H7 (cell line): ENCODE measurements at regions not wholly inside any gene's neighbourhood (a gene's known extent, or its start where the extent isn't known, plus 50 kb on each side); places are given as distances from the start of the nearest gene placed in this dataset.

ENCODE experiments used
- DNase-seq: peaks from one replicate; pipeline ENCODE4 v3.0.0; 2012
- H3K27me3 ChIP-seq: 2 replicates; pipeline ENCODE4 v1.6.0; 2011; ENCODE audit warnings: mild to moderate bottlenecking, low read length; ENCODE audit not compliant: control insufficient read depth, insufficient read depth
- H3K36me3 ChIP-seq: replicated peaks from 2 replicates; pipeline ENCODE4 v1.5.1; 2011; ENCODE audit warnings: low read length; ENCODE audit not compliant: control insufficient read depth, insufficient read depth
- H3K4me3 ChIP-seq: 2 replicates; pipeline ENCODE4 v1.5.1; 2011; ENCODE audit warnings: low read depth, mild to moderate bottlenecking, control low read depth, low read length, moderate library complexity; ENCODE audit not compliant: insufficient read depth

DNA sequence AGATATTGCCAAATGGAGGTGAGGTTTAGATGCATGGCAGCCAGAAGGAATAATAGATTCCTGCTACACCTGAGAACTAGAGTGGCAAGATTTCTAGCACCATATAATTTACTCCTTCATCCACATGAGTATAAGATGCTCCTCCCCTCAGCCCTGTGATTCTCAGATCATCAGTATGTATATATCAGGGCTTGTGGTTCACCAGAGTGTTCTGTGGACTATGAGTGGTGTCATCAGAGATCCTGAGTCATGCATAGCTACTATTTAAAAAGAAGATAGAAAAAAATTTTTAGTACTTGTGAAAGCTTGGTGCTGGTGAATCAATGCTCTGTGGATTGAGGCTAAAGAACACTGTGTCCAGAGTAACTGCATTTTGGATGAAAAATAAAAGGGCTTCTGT lies 285.9 kb downstream of the BMP4 start:
- H3K4me3 ChIP-seq: no peak overlapping the region

DNA sequence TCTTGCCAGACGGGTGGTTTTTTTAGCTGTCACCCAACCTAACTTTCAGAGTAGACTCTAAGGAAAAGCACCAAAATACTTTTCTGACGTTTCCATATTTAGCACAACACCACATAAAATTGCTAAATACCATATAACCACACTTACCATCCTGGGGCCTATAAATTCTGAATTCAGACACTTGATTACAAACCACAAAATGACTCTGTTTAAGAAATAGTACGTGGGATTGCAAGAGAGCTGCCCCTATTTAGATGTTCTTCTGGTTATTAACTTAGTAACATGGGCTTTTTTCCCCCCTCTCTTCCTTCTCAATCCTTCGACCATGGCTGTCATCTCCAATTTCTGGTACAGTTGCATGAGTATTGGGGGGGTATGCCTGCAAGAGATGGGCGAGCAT lies 287.7 kb downstream of the BMP4 start:
- H3K36me3 ChIP-seq: no peaks in the 10 kb centered on the region
- H3K4me3 ChIP-seq: no peak overlapping the region
- DNase-seq: no peak
- no peaks in the 10 kb centered on the region for H3K27me3 ChIP-seq

More for the DNA sequence above, 285.9 kb downstream of the BMP4 start:
- no peak for DNase-seq
- Histone ChIP-seq H3K27me3 (no peaks in the 10 kb centered on the region), H3K36me3 (no peaks in the 10 kb centered on the region)

DNA sequence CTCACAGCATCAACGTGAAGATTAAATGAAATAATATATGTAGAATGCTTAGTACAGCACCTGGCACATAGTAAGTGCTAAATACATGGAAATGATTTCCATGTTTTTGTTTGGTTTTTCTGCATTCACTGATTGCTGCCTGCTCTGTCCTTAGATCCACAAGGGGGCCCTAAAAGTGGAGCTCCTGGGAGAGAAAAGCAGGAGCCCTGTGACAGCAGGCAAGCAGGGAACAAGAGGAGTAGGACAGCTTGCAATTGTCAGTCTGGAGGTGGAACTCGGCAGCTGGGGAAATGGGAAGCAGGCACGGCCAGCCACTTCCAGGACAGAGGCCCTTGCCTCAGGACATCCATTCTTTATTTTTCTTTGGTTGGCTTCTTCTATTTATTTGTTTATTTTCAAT lies 292.9 kb downstream of the BMP4 start:
- H3K36me3 ChIP-seq: no peaks in the 10 kb centered on the region
- H3K27me3 ChIP-seq: no peaks in the 10 kb centered on the region
- DNase-seq: peak; percentile 34
- H3K4me3 ChIP-seq: no peak overlapping the region

DNA sequence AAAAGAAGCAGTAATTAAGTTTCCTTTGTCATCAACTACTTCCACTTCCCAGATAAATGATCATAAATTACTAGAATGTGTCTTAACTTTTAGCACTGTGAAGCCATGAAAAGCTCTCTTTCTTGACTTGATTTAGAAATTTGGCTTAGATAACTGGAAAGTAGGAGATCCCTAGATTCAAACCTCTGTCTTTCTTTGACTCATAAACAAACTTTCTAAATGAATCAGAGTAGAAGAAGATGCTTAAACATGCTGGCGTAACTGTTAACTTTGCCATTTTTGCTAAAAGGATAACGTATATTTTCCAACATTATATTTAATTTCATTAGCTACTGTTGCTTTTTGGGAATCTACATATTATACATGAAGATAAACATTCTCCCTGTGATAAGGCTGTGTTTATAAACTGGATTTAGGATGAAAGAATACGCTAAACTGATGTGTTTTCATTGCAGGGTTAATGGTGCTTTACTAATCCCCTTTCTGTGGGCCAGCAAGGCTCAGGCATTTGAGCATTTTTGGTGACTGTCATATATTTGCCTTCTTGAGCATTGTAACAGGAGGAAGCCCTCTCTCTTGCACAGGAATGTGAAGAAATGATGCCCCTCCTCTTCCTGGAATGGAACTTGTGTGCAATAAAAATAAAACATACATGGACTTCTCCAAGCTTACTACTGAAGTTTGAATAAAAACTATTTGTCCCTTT lies 301.4 kb downstream of the BMP4 start:
- Histone ChIP-seq H3K36me3 (no peaks in the 10 kb centered on the region), H3K27me3 (no peaks in the 10 kb centered on the region), H3K4me3 (no peak overlapping the region)
- DNase-seq: no peak

DNA sequence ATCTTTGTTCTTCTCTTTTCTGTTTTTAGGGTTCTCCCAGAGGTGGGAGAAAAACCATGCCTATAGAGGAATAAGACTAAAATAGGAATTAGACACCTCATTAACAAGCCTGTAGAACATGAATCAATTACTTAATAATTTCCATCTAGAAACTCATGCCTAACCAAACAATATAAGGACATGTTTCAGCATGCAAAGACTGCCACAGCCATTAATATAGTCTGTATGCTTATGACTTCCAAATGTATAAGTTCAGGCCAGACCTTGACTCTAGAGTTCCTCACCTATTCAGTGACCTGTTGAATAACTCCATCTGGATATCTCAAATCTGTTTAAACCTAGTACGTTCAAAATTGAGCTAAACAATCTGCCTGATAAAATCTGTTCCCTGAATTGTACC lies 304.6 kb downstream of the BMP4 start:
- no peak for DNase-seq
- Histone ChIP-seq H3K27me3 (no peaks in the 10 kb centered on the region), H3K36me3 (no peaks in the 10 kb centered on the region), H3K4me3 (no peak overlapping the region)

DNA sequence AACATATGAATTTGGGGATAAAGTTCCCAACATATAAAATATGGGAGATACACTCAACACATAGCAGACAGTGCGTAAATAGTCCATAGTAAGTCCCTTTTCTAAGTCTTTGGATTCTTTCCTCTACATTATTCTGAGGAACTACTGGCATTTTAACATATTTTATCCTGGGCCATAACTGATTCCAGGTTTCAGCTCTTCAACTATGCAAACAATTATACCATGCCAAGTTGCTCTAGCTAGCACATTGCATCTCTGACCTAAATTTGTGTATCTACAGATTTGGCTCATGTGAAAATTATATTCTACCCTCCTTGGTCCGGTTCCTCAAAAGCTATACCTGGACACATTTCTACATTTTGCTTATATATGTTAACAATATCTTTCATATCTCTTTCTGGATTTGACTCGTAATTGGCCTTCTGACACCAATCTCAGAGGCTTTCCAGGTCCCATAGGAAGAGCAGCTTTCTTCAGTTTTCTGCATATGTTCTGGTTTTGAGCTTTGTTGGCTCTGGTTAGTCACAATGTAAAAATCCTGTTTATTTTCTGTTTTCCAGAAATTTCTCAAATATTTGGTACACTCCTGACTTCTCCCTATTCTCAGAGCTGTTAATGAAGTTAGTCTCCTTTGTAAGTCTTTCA lies 305.4 kb downstream of the BMP4 start:
- Histone ChIP-seq H3K36me3 (no peaks in the 10 kb centered on the region), H3K4me3 (no peak overlapping the region), H3K27me3 (no peaks in the 10 kb centered on the region)
- DNase-seq: no peak

DNA sequence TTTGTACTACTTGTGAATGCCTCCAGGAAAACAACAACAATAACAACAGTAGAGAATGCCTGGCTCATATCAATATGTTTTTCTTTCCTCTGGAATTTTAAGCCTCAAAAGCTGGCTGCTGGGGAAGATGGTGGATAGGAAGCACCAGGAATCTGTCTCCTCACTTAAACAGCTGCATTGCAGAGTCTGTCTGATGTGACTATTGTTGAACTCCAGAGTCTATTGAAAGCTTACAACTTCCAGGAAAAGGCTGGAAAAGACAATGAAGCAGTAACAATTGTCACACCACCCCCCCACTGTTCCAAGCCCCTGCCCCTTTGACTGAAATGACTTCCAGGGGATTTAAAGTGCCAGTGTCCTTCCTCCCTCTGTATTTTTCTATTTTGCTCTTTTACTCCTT lies 309.7 kb downstream of the BMP4 start:
- no peaks in the 10 kb centered on the region for H3K36me3 ChIP-seq
- DNase-seq: no peak

DNA sequence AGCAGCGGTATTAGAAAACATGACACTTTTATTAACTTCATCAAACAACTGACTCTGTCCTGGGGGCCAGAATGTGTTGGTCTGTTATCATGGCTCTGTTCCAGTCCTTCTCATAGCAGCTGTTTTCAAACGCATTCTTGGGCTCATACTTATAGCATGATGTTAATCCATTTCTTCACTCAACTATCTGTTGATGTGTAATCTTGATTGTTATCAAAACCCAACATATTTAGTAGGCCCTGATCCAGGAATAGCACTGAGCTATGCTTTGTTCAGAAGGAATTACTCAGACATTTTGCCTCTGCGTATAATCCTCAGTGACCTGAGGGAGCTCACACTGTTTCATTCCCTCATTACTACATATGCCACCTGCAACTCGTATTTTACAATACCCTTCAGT lies 315.9 kb downstream of the BMP4 start:
- no peak for DNase-seq
- Histone ChIP-seq H3K4me3 (no peak overlapping the region), H3K36me3 (no peaks in the 10 kb centered on the region), H3K27me3 (no peaks in the 10 kb centered on the region)

More for the DNA sequence above, 309.7 kb downstream of the BMP4 start:
- H3K4me3 ChIP-seq: no peak overlapping the region
- no peaks in the 10 kb centered on the region for H3K27me3 ChIP-seq

DNA sequence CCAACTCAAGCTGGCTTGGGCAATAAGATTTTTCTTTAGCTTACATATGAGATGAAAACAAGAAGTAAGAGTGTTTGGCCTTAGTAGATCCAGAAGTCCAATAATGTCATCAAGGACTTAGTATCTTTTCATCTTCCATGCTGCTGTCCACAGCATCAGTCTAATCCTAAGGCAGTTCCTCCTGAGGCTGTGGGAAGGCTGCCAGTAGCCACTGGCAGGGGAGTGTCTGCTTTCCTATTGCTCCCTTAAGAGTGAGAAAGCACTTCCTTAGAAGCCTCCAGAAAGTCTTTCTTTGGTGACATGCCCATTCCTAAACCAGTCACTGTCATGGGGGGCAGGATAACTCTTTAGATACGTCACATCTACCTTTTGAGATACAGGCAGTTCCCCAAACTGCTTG lies 317.7 kb downstream of the BMP4 start:
- H3K36me3 ChIP-seq: no peaks in the 10 kb centered on the region
- DNase-seq: no peak
- no peaks in the 10 kb centered on the region for H3K27me3 ChIP-seq
- no peak overlapping the region for H3K4me3 ChIP-seq

DNA sequence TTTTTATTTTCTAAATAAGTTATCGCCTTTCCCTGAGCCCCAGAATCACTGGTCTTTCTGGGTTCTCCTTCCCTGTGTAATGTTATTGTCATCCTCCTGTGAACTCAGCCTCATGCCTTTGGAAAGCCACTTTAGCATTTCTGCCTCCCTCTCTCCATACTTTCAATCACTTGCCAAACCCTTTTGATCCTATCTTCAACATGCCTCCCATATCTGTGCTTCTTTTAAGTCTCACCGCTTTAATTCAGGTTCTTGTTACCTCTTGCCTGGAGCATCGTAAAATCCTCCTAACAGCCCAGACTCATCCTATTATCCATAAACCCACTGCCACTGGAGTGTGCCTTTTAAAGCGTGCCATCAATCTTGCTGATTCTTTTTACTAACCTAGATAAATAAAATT lies 321.8 kb downstream of the BMP4 start:
- H3K4me3 ChIP-seq: no peak overlapping the region
- no peaks in the 10 kb centered on the region for H3K27me3 ChIP-seq
- no peaks in the 10 kb centered on the region for H3K36me3 ChIP-seq
- DNase-seq: no peak

DNA sequence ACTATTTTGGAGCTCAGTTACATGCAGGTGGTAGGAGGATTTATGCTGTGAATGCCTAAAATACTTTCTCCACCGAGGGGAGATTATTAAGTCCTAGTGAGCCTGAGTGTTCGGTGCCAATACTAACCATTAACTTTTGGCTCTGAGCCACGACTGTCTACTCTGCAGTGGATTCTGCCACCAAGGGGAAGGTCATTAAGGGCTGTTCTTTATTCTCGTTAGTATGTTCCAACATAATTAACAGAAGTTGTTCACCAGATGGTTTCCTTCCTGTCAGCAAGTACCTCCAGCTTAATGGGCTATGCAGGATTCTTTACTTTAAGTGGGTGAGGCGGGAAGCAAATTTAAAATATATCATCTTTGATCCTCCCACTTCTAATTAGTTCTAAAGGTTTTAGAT lies 326.3 kb downstream of the BMP4 start:
- DNase-seq: no peak
- H3K4me3 ChIP-seq: no peak overlapping the region
- no peaks in the 10 kb centered on the region for H3K36me3 ChIP-seq
- H3K27me3 ChIP-seq: no peaks in the 10 kb centered on the region

DNA sequence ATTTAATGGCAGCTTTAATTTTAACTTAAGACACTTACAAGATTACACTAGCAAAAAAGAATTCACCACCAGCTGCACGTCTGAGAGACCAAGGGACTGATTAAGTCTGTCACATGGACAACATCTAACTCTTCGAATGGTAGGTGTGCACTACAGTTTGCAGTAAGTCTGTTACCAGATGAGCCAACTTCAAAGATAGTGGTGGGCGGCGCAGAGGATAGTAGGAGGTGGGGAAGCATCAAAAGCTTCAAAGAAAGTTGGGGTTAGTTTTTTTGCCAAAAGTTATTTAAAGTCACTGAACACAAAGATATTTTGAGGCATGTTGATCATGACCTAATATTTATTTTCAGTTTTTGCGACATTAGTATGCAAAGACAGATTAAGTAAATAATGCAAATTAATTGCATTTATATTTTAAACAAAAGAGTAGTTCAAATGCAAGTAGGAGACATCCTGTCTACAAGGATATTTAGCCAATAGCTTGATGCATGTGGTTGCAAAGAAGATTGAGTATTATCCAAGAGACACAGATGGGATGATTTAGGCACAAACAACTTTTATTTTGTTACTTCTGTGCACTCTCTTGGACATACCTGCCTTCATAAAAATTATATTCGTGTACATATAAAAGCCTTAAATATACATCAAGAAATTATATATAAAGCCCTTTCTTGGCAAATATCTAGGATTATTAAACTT lies 327.7 kb downstream of the BMP4 start:
- Histone ChIP-seq H3K4me3 (no peak overlapping the region), H3K36me3 (no peaks in the 10 kb centered on the region), H3K27me3 (no peaks in the 10 kb centered on the region)
- DNase-seq: no peak

DNA sequence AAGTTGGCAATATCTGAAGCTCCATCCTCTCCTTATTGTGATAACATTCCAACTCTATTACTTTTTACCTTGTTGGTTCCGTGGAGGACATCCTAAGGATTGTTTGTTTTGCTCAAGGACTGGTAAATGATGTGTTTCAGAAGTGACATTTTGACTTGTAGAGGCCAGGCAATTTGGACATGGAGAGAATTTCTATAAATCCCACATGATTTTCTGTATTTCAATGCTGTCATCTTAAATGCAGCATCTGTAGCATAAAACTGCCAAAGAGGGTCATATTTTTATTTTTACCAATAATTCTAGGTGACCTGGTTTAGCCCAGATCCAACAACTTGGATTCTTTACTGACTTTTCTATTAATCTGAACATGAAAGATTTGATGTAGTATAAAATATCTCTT lies 328.4 kb downstream of the BMP4 start:
- H3K27me3 ChIP-seq: no peaks in the 10 kb centered on the region
- no peak for DNase-seq
- no peak overlapping the region for H3K4me3 ChIP-seq
- H3K36me3 ChIP-seq: no peaks in the 10 kb centered on the region

DNA sequence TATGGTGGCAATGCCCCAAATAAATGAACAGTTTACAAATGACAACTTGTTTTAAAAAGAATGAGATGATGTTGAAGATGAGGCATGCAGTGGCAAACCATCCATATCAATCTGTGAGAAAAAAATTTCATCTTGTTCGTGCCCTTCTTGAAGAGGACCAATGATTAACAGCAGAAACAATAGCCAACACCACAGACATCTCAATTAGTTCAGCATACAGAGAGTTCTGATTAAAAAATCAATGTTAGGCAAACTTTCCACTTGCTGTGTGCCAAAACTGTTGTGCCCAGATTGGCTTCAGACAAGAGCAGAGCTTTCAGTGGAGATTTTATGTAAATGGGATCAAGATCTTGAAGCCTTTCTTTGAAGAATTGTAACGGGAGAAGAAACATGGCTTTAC lies 329.9 kb downstream of the BMP4 start:
- no peak overlapping the region for H3K4me3 ChIP-seq
- H3K36me3 ChIP-seq: no peaks in the 10 kb centered on the region
- no peak for DNase-seq
- H3K27me3 ChIP-seq: no peaks in the 10 kb centered on the region

DNA sequence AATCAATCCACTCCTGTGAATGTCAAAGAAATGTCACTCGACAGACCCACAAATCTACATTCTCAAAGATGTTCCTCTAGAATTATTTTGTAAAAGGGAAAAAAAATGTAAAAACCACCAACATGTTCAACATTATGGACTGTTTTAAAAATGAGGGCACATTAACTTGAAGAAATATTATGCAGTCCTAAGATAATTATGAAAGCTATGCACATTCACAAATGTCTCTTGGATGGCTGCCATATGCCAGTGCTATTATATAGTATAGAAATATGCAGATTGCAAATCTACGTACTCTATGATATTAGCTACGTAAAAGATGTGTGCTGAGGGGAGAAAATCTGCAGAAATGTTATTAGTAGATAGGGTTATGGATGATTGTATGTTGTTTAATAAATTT lies 334.2 kb downstream of the BMP4 start:
- H3K27me3 ChIP-seq: no peaks in the 10 kb centered on the region

More for the DNA sequence above, 334.2 kb downstream of the BMP4 start:
- no peak for DNase-seq
- H3K4me3 ChIP-seq: no peak overlapping the region
- no peaks in the 10 kb centered on the region for H3K36me3 ChIP-seq
